Activated B cell treated with CpG ODN at 0.5 μM for 24 hours (primary cell): ENCODE measurements at regions not wholly inside any gene's neighbourhood (a gene's known extent, or its start where the extent isn't known, plus 50 kb on each side); places are given as distances from the start of the nearest gene placed in this dataset.

Experiments used
- ATAC-seq: fragments of 200-7000 bp; cut with Tn5 transposase; one replicate; pipeline ENCODE4 v1.10.0; 2021; ENCODE audit warnings: low read depth, mild to moderate bottlenecking, moderate library complexity
- CTCF ChIA-PET: fragments of 350-600 bp; sonication (Branson Sonifier 250); formaldehyde crosslinking; loops from one replicate; lab custom pipeline; 2021; ENCODE audit warnings: antibody characterized with exemption; lab: Charles Lee
- POLR2A ChIA-PET: fragments of 350-600 bp; sonication (Branson Sonifier 250); formaldehyde crosslinking; loops from one replicate; lab custom pipeline; 2021; ENCODE audit warnings: antibody characterized with exemption; lab: Charles Lee
- DNase-seq: peaks from one replicate; pipeline ENCODE4 v3.0.0; 2022
- H3K27ac Mint-ChIP-seq: one replicate; pipeline ENCODE4 v1.8.0; 2020; ENCODE audit warnings: mixed read lengths
- H3K27me3 Mint-ChIP-seq: one replicate; pipeline ENCODE4 v1.8.0; 2021; ENCODE audit warnings: mixed read lengths
- H3K36me3 Mint-ChIP-seq: one replicate; pipeline ENCODE4 v1.8.0; 2021; ENCODE audit warnings: low read depth, mixed read lengths
- H3K4me1 Mint-ChIP-seq: one replicate; pipeline ENCODE4 v1.8.0; 2021; ENCODE audit warnings: mixed read lengths
- H3K4me3 Mint-ChIP-seq: one replicate; pipeline ENCODE4 v1.8.0; 2020; ENCODE audit warnings: mild to moderate bottlenecking, mixed read lengths
- H3K9me3 Mint-ChIP-seq: one replicate; pipeline ENCODE4 v1.8.0; 2020; ENCODE audit warnings: mixed read lengths
- CTCF ChIP-seq: fragments of 200-600 bp; IDR thresholded peaks from one replicate; pipeline ENCODE4 v1.8.0; 2022; ENCODE audit warnings: antibody characterized with exemption, mild to moderate bottlenecking
- intact Hi-C: fragments of 100-400 bp; cut with micrococcal nuclease; formaldehyde crosslinking; loops from one replicate; pipeline ENCODE4 v1.15.1; 2024

DNA sequence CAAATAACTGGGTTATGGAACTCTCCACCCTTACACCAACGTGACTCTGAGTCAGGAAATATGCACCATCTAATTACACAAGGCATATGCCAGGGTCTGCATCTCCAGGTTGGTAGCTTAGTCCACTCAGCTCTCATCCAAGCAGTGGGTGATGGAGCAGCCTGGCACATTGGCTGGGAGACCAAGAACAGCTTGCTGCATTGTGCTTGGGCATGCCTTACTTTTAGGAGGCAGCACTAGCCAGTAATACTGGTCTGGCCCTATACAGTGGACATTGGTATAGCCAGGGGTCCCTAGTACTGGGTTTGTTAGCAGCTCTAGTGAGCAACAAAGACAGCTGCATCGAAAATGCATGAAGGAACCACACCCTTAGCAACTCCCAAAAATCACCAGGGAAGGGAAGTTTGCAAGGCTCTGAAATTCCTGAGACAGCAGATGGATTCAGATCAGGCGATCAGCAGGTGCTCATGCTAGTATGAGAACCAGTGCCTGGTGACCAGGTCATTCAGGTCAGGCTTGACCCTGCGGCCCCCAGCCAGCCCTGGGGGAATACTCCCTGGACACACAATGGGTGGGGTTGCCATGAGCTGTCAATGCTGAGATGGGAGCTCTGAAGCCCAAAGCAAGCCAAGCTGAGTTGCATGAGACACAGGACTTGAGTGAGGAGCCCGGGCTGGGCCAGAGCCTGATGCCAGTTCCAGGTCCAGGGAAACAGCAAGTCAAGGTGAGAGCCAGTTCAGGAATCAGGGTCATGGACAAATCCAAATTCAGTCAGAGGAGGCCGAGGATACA, 217.9 kb upstream of the ZMIZ1 start:
- H3K27me3 Mint-ChIP-seq: peaks cover 4% of the 10 kb centered on the region
- no peak overlapping the region for H3K4me3 Mint-ChIP-seq
- no peak overlapping the region for H3K27ac Mint-ChIP-seq
- no peak for ATAC-seq
- H3K4me1 Mint-ChIP-seq: no peaks in the 10 kb centered on the region
- no peaks in the 10 kb centered on the region for H3K9me3 Mint-ChIP-seq
- ChIA-PET CTCF (no interaction called here), POLR2A (no interaction called here)
- TF ChIP-seq CTCF: no peak
- no peak for DNase-seq
- intact Hi-C loops: no loop called here
- H3K36me3 Mint-ChIP-seq: no peaks in the 10 kb centered on the region

GRCh38 chr10:78851647-78852046, 217.1 kb upstream of the ZMIZ1 start:
- ChIA-PET CTCF (no interaction called here), POLR2A (no interaction called here)
- no peak for TF ChIP-seq CTCF
- Mint-ChIP-seq H3K9me3 (no peaks in the 10 kb centered on the region), H3K27me3 (peaks cover 4% of the 10 kb centered on the region), H3K4me3 (no peak overlapping the region), H3K36me3 (no peaks in the 10 kb centered on the region), H3K4me1 (no peaks in the 10 kb centered on the region), H3K27ac (no peak overlapping the region)
- ATAC-seq: no peak
- no peak for DNase-seq
- intact Hi-C loops: loop anchor here (2.0 kb wide), 1 partner anchor 343 kb away; no protein-coding TSS in a partner anchor

GRCh38 chr10:78852466-78853240, 216.1 kb upstream of the ZMIZ1 start:
- no peaks in the 10 kb centered on the region for H3K9me3 Mint-ChIP-seq
- DNase-seq: no peak
- H3K4me3 Mint-ChIP-seq: no peak overlapping the region
- no peak for ATAC-seq
- intact Hi-C loops: loop anchor here (2.0 kb wide), 1 partner anchor 342 kb away; no protein-coding TSS in a partner anchor
- TF ChIP-seq CTCF: no peak
- H3K27me3 Mint-ChIP-seq: peaks cover 8% of the 10 kb centered on the region
- CTCF ChIA-PET: interaction anchor here (1.6 kb wide), 1 partner anchor 342 kb away, joined by 4 read pairs; no protein-coding TSS in a partner anchor
- POLR2A ChIA-PET: no interaction called here
- no peaks in the 10 kb centered on the region for H3K4me1 Mint-ChIP-seq
- H3K36me3 Mint-ChIP-seq: no peaks in the 10 kb centered on the region
- no peak overlapping the region for H3K27ac Mint-ChIP-seq

- ATAC-seq (no peak), DNase-seq (no peak)
- no peaks in the 10 kb centered on the region for H3K36me3 Mint-ChIP-seq
- H3K4me3 Mint-ChIP-seq: no peak overlapping the region
- ChIA-PET CTCF (interaction anchor here (0.7 kb wide), 1 partner anchor 328 kb away, joined by 3 read pairs; no protein-coding TSS in a partner anchor), POLR2A (no interaction called here)
- peaks cover 10% of the 10 kb centered on the region for H3K27me3 Mint-ChIP-seq
- H3K9me3 Mint-ChIP-seq: no peaks in the 10 kb centered on the region
- H3K4me1 Mint-ChIP-seq: no peaks in the 10 kb centered on the region
- intact Hi-C loops: loop anchor here (2.0 kb wide), 1 partner anchor 341 kb away; no protein-coding TSS in a partner anchor
- no peak for TF ChIP-seq CTCF
- H3K27ac Mint-ChIP-seq: no peak overlapping the region
Observed at GRCh38 chr10:78853864-78854263, 214.9 kb upstream of the ZMIZ1 start.

GRCh38 chr10:78856421-78856820, 212.3 kb upstream of the ZMIZ1 start:
- Mint-ChIP-seq H3K9me3 (no peaks in the 10 kb centered on the region), H3K27ac (no peak overlapping the region), H3K4me1 (no peaks in the 10 kb centered on the region), H3K4me3 (no peak overlapping the region), H3K27me3 (peaks cover 21% of the 10 kb centered on the region), H3K36me3 (no peaks in the 10 kb centered on the region)
- no peak for ATAC-seq
- POLR2A ChIA-PET: no interaction called here
- CTCF ChIA-PET: no interaction called here
- intact Hi-C loops: no loop called here
- TF ChIP-seq CTCF: no peak
- DNase-seq: no peak
